ENCODE measurements at regions not wholly inside any gene's neighbourhood (a gene's known extent, or its start where the extent isn't known, plus 50 kb on each side); places are given as distances from the start of the nearest gene placed in this dataset.
"Not testable (repeated sequence)": the region's sequence is repeated elsewhere in the genome, so short reads cannot be mapped to it uniquely, and the experiment has no call there.

GRCh38 chr1:189783456-189783855 is 694.2 kb downstream of the BRINP3 start:
- DNase-seq = no peak

GRCh38 chr1:189786761-189787160 is 690.9 kb downstream of the BRINP3 start:
- DNase-seq = no peak

- peak; percentile 25 for DNase-seq
These were observed 690.5 kb downstream of the BRINP3 start for GRCh38 chr1:189787201-189787600.

GRCh38 chr1:189790335-189790734 is 687.3 kb downstream of the BRINP3 start:
- no peak for DNase-seq

GRCh38 chr1:189803364-189803763 is 674.3 kb downstream of the BRINP3 start:
- DNase-seq = no peak

- no peak for DNase-seq
These were observed 673.3 kb downstream of the BRINP3 start for GRCh38 chr1:189804352-189804751.

GRCh38 chr1:189805735-189806134 is 671.9 kb downstream of the BRINP3 start:
- DNase-seq = no peak

GRCh38 chr1:189810639-189811038 is 667.0 kb downstream of the BRINP3 start:
- not testable (repeated sequence) for DNase-seq

- no peak for DNase-seq
These were observed 665.7 kb downstream of the BRINP3 start for GRCh38 chr1:189811960-189812359.

GRCh38 chr1:189816558-189816957 is 661.1 kb downstream of the BRINP3 start:
- DNase-seq = no peak

- no peak for DNase-seq
These were observed 657.9 kb downstream of the BRINP3 start for GRCh38 chr1:189819751-189820150.

- no peak for DNase-seq
These were observed 655.8 kb downstream of the BRINP3 start for GRCh38 chr1:189821833-189822232.

- no peak for DNase-seq
These were observed 642.9 kb downstream of the BRINP3 start for GRCh38 chr1:189834813-189835212.

GRCh38 chr1:189847613-189848012 is 630.1 kb downstream of the BRINP3 start:
- no peak for DNase-seq

GRCh38 chr1:189851806-189852367 is 625.8 kb downstream of the BRINP3 start:
- DNase-seq = no peak

GRCh38 chr1:189859385-189859977 is 618.2 kb downstream of the BRINP3 start:
- DNase-seq = no peak

- no peak for DNase-seq
These were observed 611.1 kb downstream of the BRINP3 start for GRCh38 chr1:189866606-189867005.

GRCh38 chr1:189868021-189868420 is 609.6 kb downstream of the BRINP3 start:
- DNase-seq = peak; percentile 70

GRCh38 chr1:189874715-189875435 is 602.8 kb downstream of the BRINP3 start:
- DNase-seq = no peak

GRCh38 chr1:189880135-189880534 is 597.5 kb downstream of the BRINP3 start:
- no peak for DNase-seq

GRCh38 chr1:189899686-189900425 is 577.8 kb downstream of the BRINP3 start:
- no peak for DNase-seq

GRCh38 chr1:189904509-189904908 is 573.2 kb downstream of the BRINP3 start:
- DNase-seq = no peak

- DNase-seq = no peak
These were observed 569.6 kb downstream of the BRINP3 start for GRCh38 chr1:189908113-189908512.
